GM21619 (cell line): ENCODE measurements at regions not wholly inside any gene's neighbourhood (a gene's known extent, or its start where the extent isn't known, plus 50 kb on each side); places are given as distances from the start of the nearest gene placed in this dataset.

Experiments
- ATAC-seq: cut with Tn5 transposase; IDR thresholded peaks from one replicate; pipeline ENCODE4 v1.9.1; 2021; ENCODE audit not compliant: unreplicated experiment

DNA sequence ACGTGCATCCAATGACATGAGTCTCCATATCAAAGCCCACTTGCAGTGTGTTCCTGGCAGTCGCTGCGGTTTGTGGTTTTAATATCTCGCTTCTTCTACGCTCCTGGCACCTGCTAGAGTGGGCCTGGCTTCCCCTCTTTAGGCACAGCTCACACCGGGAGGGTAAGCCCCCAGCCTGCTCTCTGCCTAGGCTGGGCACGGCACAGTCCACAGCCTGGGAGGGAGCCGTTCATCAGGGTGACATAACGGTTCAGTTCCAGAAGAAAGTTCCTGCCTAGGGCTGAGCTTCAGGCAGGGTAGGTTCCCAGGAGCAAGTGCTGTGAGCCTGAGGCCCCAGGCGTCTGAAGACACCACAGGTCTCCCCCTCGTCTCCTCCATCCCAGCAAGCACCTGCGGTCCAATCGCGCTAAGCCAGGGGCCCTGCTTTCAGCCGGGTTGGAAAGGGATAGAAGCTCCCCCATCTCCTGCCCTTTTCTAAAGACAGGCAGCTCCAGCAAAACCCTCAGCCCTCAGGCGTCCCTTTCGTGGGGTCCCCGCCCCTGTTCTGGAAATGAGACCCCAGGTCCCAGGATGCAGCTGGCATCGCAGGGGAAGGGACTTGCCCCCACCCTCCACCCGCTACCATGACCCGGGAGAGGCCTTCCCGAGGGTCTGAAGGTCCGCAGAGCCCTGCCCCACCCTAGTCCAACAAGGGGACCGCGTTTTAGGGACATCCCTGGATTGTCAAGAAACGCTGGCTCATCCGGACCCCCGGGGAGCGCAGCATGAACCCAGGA lies 121.6 kb upstream of the ZNF507 start:
- no peak for ATAC-seq

DNA sequence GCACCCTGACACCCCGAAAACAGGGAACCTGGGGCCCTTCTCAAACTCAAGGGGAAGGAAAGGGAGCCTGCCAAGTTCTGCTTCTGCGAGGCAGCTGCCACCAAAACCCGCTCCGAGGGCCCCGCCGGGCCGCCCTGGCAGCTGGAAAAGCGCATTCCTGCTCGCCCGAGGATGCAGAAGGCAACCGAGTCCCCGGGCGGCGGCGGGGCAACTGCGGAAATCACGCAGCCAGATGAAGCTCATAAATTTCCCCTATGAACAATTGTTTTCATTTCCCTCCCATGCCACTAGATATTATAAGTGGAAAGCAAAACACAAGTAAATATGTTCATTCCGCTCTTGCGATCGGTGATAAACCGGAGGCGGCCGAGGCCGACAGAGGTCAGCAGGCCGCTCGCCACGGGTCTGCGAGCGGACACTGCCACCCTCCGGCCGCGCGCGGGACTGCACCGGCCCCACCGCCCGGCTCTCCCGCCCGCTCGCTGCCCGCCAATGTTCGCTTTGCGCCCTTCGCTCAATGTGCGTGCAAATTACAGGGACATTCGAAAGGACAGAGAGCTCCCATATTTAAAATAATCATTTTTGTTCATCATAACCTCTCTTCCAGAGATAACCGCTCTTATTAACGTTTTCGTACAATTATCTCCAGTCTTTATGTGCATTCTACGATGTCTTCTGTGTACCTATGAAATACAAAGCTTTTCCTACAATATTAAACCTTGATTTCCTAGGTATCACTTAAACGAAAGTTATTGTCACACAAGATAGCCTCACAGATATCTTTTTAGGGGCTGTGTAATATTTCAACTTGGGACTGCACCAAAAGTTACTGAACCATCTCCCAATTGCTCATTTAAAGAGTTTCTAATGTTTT lies 120.8 kb upstream of the ZNF507 start:
- ATAC-seq: peak; percentile 76

DNA sequence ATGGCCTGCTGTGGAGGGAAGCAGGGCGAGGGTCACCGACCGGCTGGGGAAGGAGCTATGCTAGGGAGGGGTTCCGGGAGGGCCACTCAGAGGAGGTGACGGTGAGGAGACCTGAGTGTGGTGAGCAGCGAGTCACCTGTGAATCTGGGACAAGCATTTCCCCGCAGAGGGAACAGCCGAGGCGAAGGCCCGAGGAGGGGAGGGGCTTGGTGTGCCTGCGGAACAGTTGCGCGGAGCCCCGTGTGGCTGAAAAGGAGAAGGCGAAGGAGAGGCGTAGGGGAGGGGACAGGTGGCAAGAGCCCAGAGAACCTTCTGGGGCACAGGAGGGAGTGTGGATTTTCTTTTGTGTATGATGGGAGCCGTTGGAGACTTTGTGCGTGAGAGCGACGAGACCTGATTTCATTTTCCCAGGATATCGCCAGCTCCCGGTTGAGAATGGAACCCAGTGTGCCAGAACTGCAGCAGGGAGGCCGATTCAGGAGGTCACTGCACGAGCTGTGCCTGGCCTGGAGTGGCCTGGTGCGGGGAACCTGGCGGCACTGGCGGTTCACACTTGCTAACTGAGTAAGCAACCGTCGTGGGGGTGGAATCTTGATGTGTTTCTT lies 117.7 kb upstream of the ZNF507 start:
- ATAC-seq: no peak

DNA sequence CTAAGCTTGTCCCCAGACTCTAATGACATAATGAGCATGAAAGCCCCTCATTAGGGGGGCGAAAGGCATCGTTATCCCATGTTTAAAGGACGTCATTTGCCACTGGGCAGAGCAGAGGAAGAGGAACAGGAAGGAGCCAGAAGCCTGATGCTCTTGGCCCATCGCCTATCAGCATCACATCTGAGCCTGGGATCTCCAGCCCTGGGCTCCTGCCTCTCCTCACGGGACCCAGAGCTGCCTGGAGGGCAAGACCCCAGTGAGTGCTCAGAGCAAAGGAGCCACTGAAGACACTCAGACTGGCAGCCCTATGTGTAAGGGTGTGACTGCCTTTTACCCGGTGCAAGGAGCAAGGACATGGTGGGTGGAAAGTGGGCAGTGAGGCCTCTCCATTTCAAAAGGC lies 115.0 kb upstream of the ZNF507 start:
- ATAC-seq: no peak

DNA sequence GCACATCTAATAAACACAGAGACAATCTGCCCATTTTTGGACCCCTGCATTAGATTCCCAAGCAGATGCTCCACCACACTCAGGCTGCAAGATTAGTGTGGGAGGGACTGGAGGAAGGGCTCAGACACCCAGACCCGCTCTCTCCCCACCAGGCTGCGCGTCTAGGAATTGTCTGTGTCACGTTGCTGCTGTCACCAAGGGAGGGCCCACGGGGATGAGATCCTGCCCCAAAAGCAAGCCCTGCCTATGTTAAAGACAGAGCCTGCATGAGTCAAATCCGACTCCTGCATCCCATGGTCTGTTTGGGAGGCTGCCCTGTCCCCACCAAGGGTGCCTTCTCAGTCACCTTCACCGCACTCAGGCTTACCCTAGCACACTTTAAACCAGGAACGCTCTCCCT lies 114.4 kb upstream of the ZNF507 start:
- ATAC-seq: no peak

DNA sequence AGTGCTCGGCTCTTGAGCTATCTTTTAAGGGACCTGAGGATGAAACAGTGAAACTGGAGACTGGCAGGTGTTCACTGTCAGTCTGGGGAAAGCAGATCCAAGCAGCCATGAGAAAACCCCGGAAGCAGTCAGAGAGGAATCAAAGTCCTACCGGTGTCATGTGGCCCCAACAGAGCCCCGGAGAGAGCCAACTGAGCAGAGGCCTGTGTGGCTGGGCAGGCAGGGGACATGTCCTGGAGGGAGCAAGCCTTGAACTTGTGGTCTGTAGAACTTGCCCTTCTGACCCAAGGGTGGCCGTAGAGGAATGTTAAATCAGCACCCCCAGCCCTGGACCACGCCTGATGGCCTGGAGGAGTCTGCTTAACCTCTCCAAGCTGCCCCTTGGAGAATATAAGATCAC lies 113.7 kb upstream of the ZNF507 start:
- ATAC-seq: no peak

DNA sequence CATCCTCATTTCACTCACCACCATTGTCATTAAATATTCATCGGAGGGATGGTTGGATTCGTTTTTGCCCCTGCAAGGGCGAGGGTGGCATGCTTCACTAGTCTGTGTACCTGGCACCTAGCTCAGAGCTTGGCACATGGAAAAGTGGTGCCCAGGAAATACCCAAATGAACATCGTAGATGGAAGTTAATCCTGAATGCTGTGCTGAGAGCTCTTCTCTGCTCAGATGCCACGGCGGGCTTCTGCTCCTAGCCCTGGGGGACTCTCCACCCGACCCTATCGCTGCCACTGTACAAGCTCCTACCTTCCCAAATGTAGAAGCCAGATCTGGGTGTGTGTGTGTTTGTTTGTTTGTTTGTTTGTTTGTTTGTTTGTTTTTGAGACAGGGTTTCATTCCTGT lies 113.0 kb upstream of the ZNF507 start:
- no peak for ATAC-seq

GRCh38 chr19:32233091-32233490 lies 112.3 kb upstream of the ZNF507 start:
- ATAC-seq: no peak

GRCh38 chr19:32233885-32234284 lies 111.5 kb upstream of the ZNF507 start:
- ATAC-seq: no peak

GRCh38 chr19:32234663-32235217 lies 110.7 kb upstream of the ZNF507 start:
- ATAC-seq: no peak

GRCh38 chr19:32238076-32238475 lies 107.3 kb upstream of the ZNF507 start:
- ATAC-seq: no peak

DNA sequence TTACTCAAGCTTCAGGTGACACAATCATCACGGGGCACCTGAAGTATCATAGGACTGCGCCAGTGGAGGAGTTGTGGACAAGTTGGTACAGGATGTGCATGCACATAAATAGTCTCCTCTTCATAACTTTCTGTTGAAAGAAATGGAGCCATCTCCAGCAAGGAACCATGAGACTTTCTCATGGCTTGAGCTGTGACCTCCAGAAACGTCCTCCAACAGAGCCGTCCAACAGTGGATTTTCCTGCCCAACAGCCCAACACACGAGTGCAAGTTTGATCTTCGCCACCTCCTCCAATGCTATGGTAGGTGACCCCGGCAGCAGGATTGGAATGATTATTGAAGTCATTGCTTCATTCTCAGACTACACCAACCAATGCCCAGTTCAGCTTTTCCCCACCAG lies 105.1 kb upstream of the ZNF507 start:
- ATAC-seq: no peak

- no peak for ATAC-seq
Measured at GRCh38 chr19:32241306-32241705, 104.1 kb upstream of the ZNF507 start.

DNA sequence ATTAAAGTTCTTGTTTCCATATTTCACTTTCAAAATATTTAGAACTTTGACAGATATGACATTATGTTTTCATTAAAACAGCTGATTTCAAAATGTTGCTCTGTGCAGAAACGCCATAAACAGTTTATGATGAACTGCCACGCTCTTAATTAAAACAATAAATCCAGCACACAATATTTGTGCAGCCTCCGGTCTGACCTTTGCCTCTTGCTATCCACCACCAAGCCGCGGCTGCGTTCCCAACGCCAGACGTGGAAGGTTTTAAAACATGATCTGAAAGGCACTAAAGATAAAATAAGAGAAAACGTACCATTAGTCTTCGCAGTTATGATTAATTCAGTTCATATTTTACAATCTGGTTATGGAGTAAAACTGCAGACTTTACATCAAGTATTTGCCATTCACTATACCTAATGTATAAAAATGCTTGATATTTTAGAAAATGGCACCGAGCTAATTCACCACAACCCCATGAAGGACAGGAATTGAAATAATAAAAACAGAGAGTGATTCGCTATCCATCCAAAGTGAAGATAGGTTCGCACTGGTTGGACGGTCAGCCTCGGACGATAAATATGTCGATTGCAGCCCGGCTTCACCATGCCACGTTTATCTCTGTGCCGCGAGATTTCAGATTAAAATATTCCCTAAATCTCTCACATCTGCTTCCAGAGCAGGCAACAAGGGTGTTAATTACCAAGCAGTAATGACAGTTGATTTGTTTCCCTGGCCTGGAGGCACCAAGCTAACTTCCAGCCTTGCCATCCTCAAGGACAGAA lies 103.3 kb upstream of the ZNF507 start:
- ATAC-seq: no peak

DNA sequence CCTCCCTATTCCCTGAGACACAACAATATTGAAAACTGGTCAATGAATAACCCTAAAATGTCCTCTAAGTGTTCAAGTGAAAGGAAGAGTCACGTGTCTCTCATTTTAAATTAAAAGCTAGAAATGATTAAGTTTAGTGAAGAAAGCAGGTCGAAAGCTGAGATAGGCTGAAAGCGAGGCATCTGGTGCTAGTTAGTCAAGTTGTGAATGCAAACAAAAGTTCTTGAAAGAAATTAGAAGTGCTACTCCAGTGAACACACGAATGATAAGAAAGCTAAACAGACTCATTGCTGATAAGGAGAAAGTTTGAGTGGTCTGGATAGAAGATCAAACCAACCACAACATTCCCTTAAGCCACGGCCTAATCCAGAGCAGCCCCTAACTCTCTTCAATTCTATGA lies 99.4 kb upstream of the ZNF507 start:
- ATAC-seq: no peak

DNA sequence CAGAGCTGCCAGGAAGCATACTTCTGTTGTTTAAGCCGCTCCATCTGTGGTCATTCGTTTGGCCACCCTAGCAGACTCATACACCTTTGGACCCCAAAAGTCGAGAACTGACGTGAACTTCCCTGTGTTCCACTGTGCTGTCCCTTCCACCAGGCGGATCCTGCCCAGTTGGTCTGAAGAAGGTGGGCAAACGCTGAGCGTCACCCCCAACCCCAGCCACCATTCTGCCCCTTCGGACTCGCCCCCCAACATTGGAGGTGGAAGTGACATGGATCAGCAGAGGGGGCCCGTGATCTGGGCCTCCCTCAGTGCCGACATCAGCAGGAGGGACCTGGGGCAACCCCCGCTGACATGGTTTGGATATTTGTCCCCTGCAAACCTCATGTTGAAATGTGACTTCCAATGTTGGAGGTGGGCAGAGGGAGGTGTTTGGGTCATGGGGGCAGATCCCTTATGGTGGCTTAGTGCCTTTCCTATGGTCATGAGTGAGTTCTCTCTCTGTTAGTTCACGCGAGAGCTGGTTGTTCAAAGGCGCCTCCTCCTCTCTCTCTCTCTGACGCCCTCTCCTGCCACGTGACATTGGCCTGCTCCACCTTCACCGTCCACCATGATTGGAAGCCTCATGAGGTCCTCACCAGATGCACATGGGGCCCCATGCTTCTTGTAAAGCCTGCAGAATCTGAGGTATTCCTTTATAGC lies 93.6 kb upstream of the ZNF507 start:
- ATAC-seq: no peak

DNA sequence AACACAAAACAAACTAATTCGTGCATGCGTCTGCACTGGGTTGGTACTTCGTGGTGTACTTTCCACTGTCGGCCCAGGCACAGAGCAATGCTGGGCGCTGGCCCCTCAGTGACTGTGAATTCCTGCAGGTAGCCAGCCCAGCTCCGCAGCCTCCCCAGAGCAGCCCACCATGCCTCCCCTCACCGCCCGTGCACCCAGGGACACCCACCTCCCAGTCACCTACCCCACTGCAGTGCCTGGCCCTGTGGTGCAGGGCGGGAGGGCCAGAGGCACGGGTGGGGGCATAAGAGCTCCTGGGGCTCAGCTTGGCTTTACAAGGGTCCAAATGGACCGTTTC lies 93.1 kb upstream of the ZNF507 start:
- ATAC-seq: no peak

- ATAC-seq: no peak
Measured at GRCh38 chr19:32253683-32254508, 91.5 kb upstream of the ZNF507 start.

DNA sequence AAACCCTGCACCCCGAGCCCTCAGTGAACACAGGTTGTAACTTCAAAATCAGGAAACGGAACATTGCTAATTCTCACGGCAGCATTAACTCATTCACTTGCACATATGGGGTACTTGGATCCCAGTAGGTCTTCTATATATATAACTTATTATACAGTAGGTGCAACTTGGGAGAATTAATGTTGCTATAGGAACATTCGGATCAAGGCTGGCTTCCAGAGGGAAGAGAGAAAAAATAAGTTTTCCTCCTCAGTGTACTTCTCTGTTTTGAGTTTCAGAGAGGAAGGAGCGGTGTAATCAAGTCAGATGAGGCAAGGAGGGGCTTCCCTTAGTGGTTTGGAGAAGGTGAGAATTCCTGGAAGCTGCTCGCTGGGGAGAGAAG lies 90.9 kb upstream of the ZNF507 start:
- ATAC-seq: no peak
